Upper lobe of right lung (tissue), 1 donor: ENCODE measurements at regions not wholly inside any gene's neighbourhood (a gene's known extent, or its start where the extent isn't known, plus 50 kb on each side); places are given as distances from the start of the nearest gene placed in this dataset.
A peak's percentile ranks its signal among the peaks of the same experiment; 100 is the strongest.

Experiments
- ATAC-seq: fragments of 200-7000 bp; cut with Tn5 transposase; one replicate; pipeline ENCODE4 v1.9.1; 2020; ENCODE audit warnings: mild to moderate bottlenecking, moderate library complexity
- DNase-seq: peaks from one replicate; pipeline ENCODE4 v3.0.0-alpha.2; 2020
- H3K27ac ChIP-seq: fragments of 200-600 bp; one replicate; pipeline ENCODE4 v1.8.0; 2022
- H3K27me3 ChIP-seq: fragments of 200-600 bp; one replicate; pipeline ENCODE4 v1.8.0; 2022; ENCODE audit warnings: mild to moderate bottlenecking
- H3K36me3 ChIP-seq: fragments of 200-600 bp; one replicate; pipeline ENCODE4 v1.8.0; 2022
- H3K4me1 ChIP-seq: fragments of 200-600 bp; one replicate; pipeline ENCODE4 v1.8.0; 2022
- H3K4me3 ChIP-seq: fragments of 200-600 bp; one replicate; pipeline ENCODE4 v1.8.0; 2022; ENCODE audit warnings: mild to moderate bottlenecking
- H3K9me3 ChIP-seq: fragments of 200-600 bp; one replicate; pipeline ENCODE4 v1.8.0; 2022
- intact Hi-C: fragments of 100-400 bp; cut with DNase I; formaldehyde crosslinking; loops from one replicate; pipeline ENCODE4 v1.11.0; 2022
- TF ChIP-seq, protein P1 (sequence below): fragments of 200-600 bp; IDR thresholded peaks from one replicate; pipeline ENCODE4 v1.8.0; 2022; ENCODE audit warnings: antibody characterized with exemption
- donor health status: DM: no; HTN: yes; CAD: no; lungs with severe emphysema.

DNA sequence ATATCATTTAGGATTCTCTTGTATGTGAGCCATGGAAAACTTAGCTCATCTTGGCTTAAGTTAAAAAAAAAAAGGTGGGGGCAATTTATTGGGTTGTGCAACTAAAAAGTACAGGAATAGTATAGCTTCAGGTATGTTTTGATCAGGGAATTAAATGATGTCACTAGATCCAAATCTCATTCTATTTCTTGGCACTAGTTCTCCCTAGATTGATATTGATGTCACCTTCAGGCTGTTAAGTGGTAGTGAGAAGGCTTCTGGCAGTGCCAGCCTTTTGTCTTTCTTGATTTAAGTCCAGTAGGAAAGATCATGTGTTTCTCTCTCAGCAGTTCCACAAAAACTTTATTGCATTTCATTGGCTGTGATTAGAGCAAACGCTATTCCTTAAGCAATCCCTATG is 65.0 kb upstream of the ZBED5 start:
- DNase-seq (no peak), ATAC-seq (no peak)
- Histone ChIP-seq H3K27ac (no peak overlapping the region), H3K4me1 (peaks cover 11% of the 10 kb centered on the region), H3K36me3 (no peaks in the 10 kb centered on the region), H3K27me3 (no peaks in the 10 kb centered on the region), H3K4me3 (no peak overlapping the region), H3K9me3 (no peaks in the 10 kb centered on the region)
- intact Hi-C loops: no loop called here
- TF ChIP-seq, protein P1, sequence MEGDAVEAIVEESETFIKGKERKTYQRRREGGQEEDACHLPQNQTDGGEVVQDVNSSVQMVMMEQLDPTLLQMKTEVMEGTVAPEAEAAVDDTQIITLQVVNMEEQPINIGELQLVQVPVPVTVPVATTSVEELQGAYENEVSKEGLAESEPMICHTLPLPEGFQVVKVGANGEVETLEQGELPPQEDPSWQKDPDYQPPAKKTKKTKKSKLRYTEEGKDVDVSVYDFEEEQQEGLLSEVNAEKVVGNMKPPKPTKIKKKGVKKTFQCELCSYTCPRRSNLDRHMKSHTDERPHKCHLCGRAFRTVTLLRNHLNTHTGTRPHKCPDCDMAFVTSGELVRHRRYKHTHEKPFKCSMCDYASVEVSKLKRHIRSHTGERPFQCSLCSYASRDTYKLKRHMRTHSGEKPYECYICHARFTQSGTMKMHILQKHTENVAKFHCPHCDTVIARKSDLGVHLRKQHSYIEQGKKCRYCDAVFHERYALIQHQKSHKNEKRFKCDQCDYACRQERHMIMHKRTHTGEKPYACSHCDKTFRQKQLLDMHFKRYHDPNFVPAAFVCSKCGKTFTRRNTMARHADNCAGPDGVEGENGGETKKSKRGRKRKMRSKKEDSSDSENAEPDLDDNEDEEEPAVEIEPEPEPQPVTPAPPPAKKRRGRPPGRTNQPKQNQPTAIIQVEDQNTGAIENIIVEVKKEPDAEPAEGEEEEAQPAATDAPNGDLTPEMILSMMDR: no peak

DNA sequence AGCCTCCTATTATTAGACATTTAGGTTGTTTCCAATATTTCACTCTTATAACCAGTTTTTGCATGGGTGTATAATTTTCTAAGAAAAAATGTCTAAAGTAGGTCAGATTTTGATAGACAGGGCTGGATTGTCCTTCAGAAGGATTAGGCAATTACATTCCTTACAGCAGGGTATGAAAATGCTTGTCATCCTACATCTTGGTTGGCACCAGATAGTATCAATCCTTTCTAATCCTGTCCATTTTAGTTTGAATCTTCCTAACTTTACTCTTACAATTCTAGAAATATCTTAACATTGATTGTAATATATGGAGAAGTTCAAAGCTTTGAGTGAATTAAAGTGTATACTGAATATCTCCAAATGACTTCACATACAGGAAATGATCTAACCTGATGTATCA is 63.0 kb upstream of the ZBED5 start:
- TF ChIP-seq, protein P1: no peak
- no peaks in the 10 kb centered on the region for H3K9me3 ChIP-seq
- no peaks in the 10 kb centered on the region for H3K27me3 ChIP-seq
- H3K36me3 ChIP-seq: no peaks in the 10 kb centered on the region
- ATAC-seq (no peak), DNase-seq (no peak)
- H3K4me3 ChIP-seq: no peak overlapping the region
- no peak overlapping the region for H3K27ac ChIP-seq
- intact Hi-C loops: no loop called here
- peaks cover 11% of the 10 kb centered on the region for H3K4me1 ChIP-seq

DNA sequence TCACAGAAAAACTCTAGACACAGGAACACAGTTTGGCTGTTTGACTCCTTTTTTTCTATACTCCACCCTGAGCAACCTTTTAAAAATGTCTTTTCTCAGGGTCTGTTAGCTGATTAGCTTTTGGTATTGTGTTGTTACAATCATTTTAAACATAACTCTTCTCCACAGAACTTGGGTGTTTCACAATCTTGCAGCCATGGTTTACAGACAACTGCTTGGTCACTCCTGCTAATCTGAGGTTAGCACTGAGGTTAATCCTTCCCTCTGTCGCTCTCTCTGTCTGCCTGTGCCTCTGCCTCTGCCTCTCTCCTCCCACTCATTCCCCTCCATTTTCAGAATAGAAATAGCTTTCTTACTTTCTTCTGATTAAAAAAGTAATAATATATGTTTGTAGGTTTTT is 62.4 kb upstream of the ZBED5 start:
- Histone ChIP-seq H3K4me3 (no peak overlapping the region), H3K4me1 (peaks cover 8% of the 10 kb centered on the region), H3K27me3 (no peaks in the 10 kb centered on the region), H3K27ac (no peak overlapping the region), H3K36me3 (no peaks in the 10 kb centered on the region), H3K9me3 (no peaks in the 10 kb centered on the region)
- intact Hi-C loops: no loop called here
- TF ChIP-seq, protein P1: no peak
- peak; percentile 74 for ATAC-seq
- no peak for DNase-seq

DNA sequence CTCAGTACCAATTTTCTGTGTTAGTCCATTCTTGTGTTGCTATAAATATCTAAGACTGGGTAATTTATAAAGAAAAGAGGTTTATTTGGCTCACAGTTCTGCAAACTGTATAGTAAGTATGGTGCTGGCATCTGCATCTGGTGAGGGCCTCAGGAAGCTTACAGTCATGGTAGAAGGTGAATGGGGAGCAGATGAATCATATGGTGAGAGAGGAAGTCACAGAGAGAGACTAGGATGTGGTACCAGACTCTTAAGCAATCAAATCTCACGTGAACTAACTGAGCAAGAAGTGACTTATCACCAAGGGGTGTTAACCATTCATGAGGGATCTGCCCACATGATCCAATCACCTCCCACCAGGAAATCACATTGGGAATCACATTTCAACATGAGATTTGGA is 60.8 kb upstream of the ZBED5 start:
- intact Hi-C loops: no loop called here
- Histone ChIP-seq H3K27ac (no peak overlapping the region), H3K36me3 (no peaks in the 10 kb centered on the region), H3K4me1 (peaks cover 5% of the 10 kb centered on the region), H3K27me3 (no peaks in the 10 kb centered on the region), H3K4me3 (no peak overlapping the region), H3K9me3 (no peaks in the 10 kb centered on the region)
- TF ChIP-seq, protein P1: no peak
- peak; percentile 76 for ATAC-seq
- DNase-seq: no peak

DNA sequence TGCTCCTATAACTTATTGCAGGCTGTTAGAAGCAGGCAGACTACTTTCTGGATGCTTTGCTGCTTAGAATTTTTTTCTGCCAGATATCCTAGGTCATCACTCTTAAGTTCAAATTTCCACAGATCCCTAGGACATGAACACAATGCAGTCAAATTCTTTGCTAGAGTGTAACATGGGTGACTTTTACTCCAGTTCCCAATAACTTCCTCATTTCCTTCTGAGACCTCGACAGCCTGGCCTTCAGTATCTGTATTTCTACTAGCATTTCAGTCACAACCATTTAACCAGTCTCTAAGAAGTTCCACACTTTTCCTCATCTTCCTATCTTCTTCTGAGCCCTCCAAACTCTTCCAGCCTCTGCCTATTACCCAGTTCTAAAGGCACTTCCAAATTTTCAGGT is 60.4 kb upstream of the ZBED5 start:
- H3K27ac ChIP-seq: no peak overlapping the region
- no peaks in the 10 kb centered on the region for H3K9me3 ChIP-seq
- H3K27me3 ChIP-seq: no peaks in the 10 kb centered on the region
- H3K4me1 ChIP-seq: peaks cover 5% of the 10 kb centered on the region
- intact Hi-C loops: no loop called here
- no peaks in the 10 kb centered on the region for H3K36me3 ChIP-seq
- DNase-seq: no peak
- TF ChIP-seq, protein P1: no peak
- no peak overlapping the region for H3K4me3 ChIP-seq
- peak; percentile 52 for ATAC-seq

DNA sequence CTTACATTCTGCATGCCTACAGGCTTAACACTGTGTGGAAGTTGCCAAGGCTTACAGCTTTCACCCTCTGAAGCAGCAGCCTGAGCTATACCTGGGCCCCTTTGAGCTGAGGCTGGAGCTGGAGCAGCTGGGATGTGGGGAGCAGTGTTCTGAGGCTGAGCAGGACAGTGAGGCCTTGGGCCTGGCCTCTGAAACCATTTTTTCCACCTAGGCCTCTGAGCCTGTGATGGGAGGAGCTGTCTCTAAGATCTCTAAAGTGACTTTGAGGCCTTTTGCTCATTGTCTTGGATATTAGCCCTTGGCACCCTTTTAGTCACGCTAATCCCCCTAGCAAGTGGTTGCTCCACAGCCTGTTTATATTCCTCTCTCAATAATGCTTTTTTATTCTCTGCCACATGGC is 59.9 kb upstream of the ZBED5 start:
- TF ChIP-seq, protein P1: no peak
- Histone ChIP-seq H3K9me3 (no peaks in the 10 kb centered on the region), H3K27me3 (no peaks in the 10 kb centered on the region), H3K4me1 (peaks cover 5% of the 10 kb centered on the region), H3K27ac (no peak overlapping the region), H3K36me3 (no peaks in the 10 kb centered on the region), H3K4me3 (no peak overlapping the region)
- ATAC-seq (no peak), DNase-seq (no peak)
- intact Hi-C loops: no loop called here
